H1 (cell line): ENCODE measurements at regions not wholly inside any gene's neighbourhood (a gene's known extent, or its start where the extent isn't known, plus 50 kb on each side); places are given as distances from the start of the nearest gene placed in this dataset.

Experiments
- EZH2 ChIP-seq: fragments of 200-600 bp; sonication (generic); IDR thresholded peaks from 2 replicates; pipeline ENCODE4 v1.7.1; 2012; ENCODE audit warnings: low read depth, mild to moderate bottlenecking, moderate library complexity, low read length, inconsistent platforms; ENCODE audit not compliant: severe bottlenecking
- JUND ChIP-seq: IDR thresholded peaks from 2 replicates; pipeline ENCODE4 v1.6.1; 2011; ENCODE audit warnings: mild to moderate bottlenecking, improper control_type of control experiment, low read length
- POLR2A ChIP-seq, 2 experiments: IDR thresholded peaks; 1 replicate in 1 of 2; 2 replicates in 1 of 2; pipeline ENCODE4 v1.6.1; 2011; ENCODE audit warnings: low read depth in 2 of 2, low read length in 2 of 2, mild to moderate bottlenecking in 2 of 2; ENCODE audit errors: control extremely low read depth in 1 of 2
- RAD21 ChIP-seq, 2 experiments: IDR thresholded peaks in 1 of 2; conservative IDR thresholded peaks in 1 of 2; 2 replicates each; pipeline ENCODE4 v1.6.1; 2011; ENCODE audit warnings: low read depth in 2 of 2, low read length in 2 of 2, improper control_type of control experiment in 1 of 2, inconsistent platforms in 1 of 2, mild to moderate bottlenecking in 1 of 2, moderate library complexity in 1 of 2
- RBBP5 ChIP-seq: IDR thresholded peaks from 2 replicates; pipeline ENCODE4 v1.7.1; 2012; ENCODE audit warnings: low read depth, mild to moderate bottlenecking, inconsistent platforms, low read length, moderate library complexity, borderline replicate concordance
- TCF12 ChIP-seq: IDR thresholded peaks from 2 replicates; pipeline ENCODE4 v1.6.1; 2011; ENCODE audit warnings: low read depth, mild to moderate bottlenecking, low read length
- TF ChIP-seq, protein P1 (sequence below), 3 experiments: IDR thresholded peaks; 1 replicate in 2 of 3; 2 replicates in 1 of 3; pipeline versions ENCODE4 v1.5.1 to v1.6.1; 2011; ENCODE audit warnings: low read length in 3 of 3, mild to moderate bottlenecking in 3 of 3, inconsistent platforms in 2 of 3, low read depth in 1 of 3, moderate library complexity in 1 of 3; ENCODE audit not compliant: insufficient read depth in 1 of 3; ENCODE audit errors: control extremely low read depth in 1 of 3

DNA sequence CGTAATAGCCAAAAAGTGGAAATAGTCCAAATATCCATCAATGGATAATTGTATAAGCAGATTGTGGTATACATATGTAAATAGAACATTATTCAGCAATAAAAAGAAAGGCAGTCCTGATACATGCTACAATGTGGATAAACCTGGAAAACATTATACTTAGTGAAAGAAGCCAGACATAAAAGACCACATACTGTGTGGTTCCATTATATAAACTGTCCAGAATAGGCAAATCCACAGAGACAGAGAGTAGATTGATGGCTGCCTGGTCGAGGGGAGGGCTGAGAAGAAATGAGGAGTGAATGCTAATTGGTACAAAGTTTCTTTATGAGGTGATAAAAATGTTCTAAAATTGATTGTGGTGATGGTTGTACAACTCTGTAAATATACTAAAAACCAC is 397.4 kb upstream of the RPS6KA3 start:
- no peak for TF ChIP-seq RAD21 (IDR thresholded peaks at IDR 0.05 in 1 of 2, conservative IDR thresholded peaks at IDR 0.05 in 1 of 2; ENCODE audit: low read depth in 2 of 2, low read length in 2 of 2)
- TF ChIP-seq, protein P1, sequence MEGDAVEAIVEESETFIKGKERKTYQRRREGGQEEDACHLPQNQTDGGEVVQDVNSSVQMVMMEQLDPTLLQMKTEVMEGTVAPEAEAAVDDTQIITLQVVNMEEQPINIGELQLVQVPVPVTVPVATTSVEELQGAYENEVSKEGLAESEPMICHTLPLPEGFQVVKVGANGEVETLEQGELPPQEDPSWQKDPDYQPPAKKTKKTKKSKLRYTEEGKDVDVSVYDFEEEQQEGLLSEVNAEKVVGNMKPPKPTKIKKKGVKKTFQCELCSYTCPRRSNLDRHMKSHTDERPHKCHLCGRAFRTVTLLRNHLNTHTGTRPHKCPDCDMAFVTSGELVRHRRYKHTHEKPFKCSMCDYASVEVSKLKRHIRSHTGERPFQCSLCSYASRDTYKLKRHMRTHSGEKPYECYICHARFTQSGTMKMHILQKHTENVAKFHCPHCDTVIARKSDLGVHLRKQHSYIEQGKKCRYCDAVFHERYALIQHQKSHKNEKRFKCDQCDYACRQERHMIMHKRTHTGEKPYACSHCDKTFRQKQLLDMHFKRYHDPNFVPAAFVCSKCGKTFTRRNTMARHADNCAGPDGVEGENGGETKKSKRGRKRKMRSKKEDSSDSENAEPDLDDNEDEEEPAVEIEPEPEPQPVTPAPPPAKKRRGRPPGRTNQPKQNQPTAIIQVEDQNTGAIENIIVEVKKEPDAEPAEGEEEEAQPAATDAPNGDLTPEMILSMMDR (IDR thresholded peaks at IDR 0.05; ENCODE audit: control extremely low read depth in 1 of 3, insufficient read depth in 1 of 3, low read depth in 1 of 3, low read length in 3 of 3) = no peak
- no peak for TF ChIP-seq TCF12
- no peak for TF ChIP-seq POLR2A (IDR thresholded peaks at IDR 0.05; ENCODE audit: control extremely low read depth in 1 of 2, low read depth in 2 of 2, low read length in 2 of 2)
- no peak for TF ChIP-seq JUND
- no peak for TF ChIP-seq EZH2
- no peak for TF ChIP-seq RBBP5
